NCI-H1092 treated with DMSO at 0.1 percent for 48 hours (cell line): ENCODE measurements at regions not wholly inside any gene's neighbourhood (a gene's known extent, or its start where the extent isn't known, plus 50 kb on each side); places are given as distances from the start of the nearest gene placed in this dataset.

Source experiments
- DNase-seq: peaks from one replicate; lab custom pipeline; 2025; lab: John Stamatoyannopoulos, UW

- no peak for DNase-seq
Observed at GRCh38 chr4:22021106-22021505, 72.5 kb upstream of the KCNIP4 start.

GRCh38 chr4:22020129-22020528 lies 71.6 kb upstream of the KCNIP4 start:
- DNase-seq, result no peak

GRCh38 chr4:22019676-22020075 lies 71.1 kb upstream of the KCNIP4 start:
- no peak for DNase-seq

- DNase-seq, result no peak
Observed at GRCh38 chr4:22014222-22014741, 65.7 kb upstream of the KCNIP4 start.

GRCh38 chr4:22003878-22004277 lies 55.3 kb upstream of the KCNIP4 start:
- DNase-seq, result no peak
